Stimulated activated naive CD4-positive, alpha-beta T cell treated with Interleukin-2 at 50 U/mL for 16 hours (primary cell): ENCODE measurements at regions not wholly inside any gene's neighbourhood (a gene's known extent, or its start where the extent isn't known, plus 50 kb on each side); places are given as distances from the start of the nearest gene placed in this dataset.

ENCODE experiments used
- DNase-seq: peaks from one replicate; lab custom pipeline; 2025; lab: John Stamatoyannopoulos, UW

DNA sequence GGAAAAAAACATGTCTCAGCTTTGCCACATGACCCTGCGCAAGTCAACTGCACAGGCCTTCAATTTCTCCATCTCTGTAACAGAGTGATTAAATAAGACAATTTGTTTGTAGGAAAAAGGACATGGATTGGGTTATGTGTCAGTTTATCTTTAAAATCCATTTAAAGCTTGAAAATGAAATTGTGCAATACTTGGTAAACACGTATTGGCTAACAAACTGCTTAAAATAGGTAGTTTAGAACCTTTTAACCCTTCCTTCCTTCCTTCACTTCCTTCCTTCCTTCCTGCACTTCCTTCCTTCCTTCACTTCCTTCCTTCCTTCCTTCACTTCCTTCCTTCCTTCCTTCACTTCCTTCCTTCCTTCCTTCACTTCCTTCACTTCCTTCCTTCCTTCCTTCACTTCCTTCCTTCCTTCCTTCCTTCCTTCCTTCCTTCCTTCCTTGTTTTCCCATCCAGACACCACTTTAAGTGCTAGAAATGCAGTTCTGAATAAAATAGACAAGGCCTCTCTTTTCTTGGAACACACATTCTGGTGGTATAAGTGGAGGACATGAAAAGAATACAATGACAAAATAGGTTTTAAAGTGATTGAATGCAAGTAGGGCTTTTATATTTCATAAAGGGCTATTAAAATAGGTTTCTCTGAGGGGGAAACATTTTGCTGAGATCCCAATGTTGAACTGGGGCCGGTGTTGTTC is 130.2 kb upstream of the TP63 start:
- no peak for DNase-seq

DNA sequence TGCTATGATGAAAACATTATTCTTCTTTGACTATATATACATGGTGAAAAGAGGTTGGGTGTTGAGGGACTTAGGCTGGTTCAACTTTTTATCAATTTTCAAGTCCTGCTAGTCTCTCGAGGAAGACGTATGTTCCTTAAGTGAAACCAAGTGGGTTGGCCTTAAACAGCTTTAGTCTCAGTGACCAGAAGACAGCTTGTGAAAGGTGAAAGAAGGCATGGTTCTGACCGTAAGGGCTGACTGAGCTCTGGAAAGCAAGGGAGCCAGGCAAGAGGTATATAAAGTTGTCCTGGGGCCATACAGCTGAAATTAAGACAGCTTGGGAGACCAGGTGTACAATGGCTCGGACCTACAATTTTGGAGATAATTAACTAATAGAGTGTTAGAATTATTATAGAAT is 128.9 kb upstream of the TP63 start:
- DNase-seq = no peak

- no peak for DNase-seq
Measured at GRCh38 chr3:189502676-189503257, 128.4 kb upstream of the TP63 start.

- DNase-seq = no peak
Measured at GRCh38 chr3:189507856-189508255, 123.3 kb upstream of the TP63 start.

GRCh38 chr3:189508784-189509501 is 122.2 kb upstream of the TP63 start:
- DNase-seq = no peak

GRCh38 chr3:189512039-189512438 is 119.2 kb upstream of the TP63 start:
- DNase-seq = no peak

- no peak for DNase-seq
Measured at GRCh38 chr3:189512821-189513220, 118.4 kb upstream of the TP63 start.

- DNase-seq = no peak
Measured at GRCh38 chr3:189513281-189514117, 117.7 kb upstream of the TP63 start.

GRCh38 chr3:189516039-189516438 is 115.2 kb upstream of the TP63 start:
- DNase-seq = no peak

DNA sequence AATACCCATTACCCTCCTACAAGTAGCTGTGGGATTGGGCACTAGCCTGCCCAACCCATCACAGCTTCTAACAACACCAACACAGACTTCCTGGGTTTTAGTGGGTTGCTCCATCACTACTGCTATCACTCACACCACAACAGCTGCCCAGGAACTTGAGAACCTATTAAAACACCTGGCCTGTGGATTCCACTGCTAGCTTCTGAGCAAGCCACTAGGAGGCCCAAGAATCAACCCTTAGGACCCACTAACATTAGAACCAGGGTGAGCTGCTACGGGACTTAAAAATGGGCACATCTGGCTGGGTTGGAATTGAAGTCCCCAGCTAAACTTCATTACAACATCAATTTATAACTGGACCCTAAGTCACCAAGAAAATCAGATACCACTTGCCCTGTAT is 113.2 kb upstream of the TP63 start:
- no peak for DNase-seq

- no peak for DNase-seq
Measured at GRCh38 chr3:189519458-189519857, 111.7 kb upstream of the TP63 start.

DNA sequence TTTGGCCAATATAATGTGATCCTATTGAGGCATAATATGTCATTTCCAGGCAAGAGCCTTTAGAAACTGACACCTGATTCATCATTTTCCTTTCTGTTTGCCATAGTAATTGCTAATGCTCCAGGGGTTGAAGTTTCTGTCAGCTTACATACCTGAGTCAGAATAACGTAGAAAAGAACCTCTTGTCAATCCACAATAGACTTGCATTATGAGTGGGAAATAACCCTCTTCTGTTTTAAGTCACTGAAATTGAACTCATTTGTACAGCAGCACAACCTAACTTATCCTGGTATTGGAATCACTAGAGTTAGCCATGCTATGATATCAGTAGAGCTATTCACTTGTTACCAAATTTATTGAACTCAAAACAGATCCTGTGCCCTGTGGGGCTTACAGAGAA is 101.7 kb upstream of the TP63 start:
- DNase-seq = no peak

DNA sequence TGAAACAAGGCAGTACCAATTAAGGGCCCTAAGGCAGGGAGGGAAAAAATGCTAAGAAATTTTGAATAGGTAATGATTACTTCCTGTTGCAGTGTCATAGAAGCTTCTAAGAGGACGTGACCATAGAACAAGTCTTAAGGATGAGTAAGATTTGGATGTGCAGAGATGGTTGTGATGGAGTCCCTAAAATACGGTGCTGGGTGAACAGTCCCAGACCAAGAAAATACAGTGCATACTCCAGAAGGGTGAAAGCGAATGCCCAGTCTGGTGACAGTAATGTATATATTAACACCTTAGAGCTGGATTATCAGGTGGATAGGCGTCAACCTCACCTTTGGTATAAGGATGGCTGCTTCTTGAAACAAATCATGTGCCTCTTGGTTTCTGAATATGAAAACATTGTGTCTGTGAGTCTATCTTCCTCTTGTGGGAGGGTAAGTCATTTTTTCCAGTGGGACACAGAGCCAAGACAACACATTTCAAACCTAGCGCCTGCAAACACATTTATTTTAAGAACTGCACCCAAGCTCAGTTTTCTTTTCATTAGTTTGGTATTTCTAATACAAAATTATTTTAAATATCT is 101.2 kb upstream of the TP63 start:
- DNase-seq = no peak

- no peak for DNase-seq
Measured at GRCh38 chr3:189530822-189531221, 100.4 kb upstream of the TP63 start.

DNA sequence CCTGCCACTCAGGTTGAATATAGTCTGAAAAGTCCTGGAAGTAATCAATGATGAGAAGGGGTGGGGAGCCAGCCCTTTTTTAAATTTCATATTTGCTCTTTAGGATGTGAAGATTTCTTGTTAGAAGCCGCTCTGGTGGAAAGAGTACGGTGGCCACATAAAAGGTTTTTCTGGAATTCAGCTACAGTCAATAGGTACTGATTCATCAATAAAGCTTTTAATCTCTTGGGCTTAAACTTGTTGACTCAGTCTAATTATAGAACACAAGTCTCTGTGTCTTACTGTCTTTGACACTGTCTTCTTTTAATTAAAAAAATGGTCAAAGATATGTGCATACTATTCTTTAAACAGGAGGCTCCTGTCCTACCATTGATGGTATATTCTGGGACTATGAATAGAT is 99.9 kb upstream of the TP63 start:
- no peak for DNase-seq

GRCh38 chr3:189534531-189534930 is 96.7 kb upstream of the TP63 start:
- DNase-seq = no peak

GRCh38 chr3:189537135-189537534 is 94.1 kb upstream of the TP63 start:
- DNase-seq = no peak

DNA sequence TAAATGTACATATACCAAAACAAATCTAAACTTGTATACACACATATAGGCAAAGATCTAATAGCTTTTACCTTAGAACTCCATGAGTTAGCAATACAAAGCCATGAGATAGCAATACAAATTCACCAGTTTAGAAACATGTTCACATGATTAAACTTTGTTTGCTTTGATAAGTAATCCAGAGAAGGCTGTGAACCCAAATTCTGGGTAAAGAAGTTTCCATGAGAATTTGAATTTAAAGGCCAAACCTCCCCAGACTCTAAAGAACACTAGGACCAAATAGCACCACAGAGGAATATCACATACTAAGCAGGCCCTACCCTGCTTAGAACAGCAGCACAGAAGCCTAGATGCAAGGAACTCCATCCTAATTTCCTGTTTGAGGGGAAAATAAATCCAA is 83.7 kb upstream of the TP63 start:
- no peak for DNase-seq

DNA sequence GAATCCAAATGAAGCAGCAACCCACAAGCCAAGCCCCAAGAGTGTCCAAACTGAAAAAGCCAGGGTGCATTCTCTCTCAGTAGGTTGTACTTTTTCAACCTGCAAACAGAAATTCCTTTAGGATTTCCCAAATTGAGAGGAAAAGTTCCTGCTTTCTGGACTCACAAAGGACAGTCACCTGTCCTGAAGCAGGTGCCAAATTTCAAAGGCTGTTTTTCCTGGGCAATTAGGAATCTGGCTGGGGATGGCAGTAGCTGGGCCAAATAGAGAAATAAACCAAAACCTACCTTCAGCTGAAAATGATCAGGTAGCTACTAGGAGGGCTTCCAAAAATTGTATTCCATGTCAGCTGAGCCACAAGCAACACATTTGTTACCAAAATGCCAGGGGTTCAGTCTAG is 83.1 kb upstream of the TP63 start:
- no peak for DNase-seq

DNA sequence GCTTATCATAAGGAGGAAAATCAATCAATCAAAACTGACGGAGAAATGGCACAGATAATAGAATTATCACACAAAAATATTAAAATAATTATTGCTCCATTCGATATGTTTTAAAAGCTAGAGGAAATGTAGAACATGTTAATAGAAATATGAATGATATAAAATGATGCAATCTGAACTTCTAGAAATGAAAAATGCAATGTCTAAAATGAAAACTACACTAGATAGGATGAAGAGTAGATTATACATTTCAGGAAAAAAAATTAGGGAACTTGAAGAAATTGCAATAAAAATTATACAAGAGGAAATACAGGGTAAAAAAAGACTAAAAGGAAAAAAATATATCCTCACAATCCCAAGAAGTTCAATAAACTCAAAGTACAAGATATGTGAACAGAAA is 80.2 kb upstream of the TP63 start:
- no peak for DNase-seq

DNA sequence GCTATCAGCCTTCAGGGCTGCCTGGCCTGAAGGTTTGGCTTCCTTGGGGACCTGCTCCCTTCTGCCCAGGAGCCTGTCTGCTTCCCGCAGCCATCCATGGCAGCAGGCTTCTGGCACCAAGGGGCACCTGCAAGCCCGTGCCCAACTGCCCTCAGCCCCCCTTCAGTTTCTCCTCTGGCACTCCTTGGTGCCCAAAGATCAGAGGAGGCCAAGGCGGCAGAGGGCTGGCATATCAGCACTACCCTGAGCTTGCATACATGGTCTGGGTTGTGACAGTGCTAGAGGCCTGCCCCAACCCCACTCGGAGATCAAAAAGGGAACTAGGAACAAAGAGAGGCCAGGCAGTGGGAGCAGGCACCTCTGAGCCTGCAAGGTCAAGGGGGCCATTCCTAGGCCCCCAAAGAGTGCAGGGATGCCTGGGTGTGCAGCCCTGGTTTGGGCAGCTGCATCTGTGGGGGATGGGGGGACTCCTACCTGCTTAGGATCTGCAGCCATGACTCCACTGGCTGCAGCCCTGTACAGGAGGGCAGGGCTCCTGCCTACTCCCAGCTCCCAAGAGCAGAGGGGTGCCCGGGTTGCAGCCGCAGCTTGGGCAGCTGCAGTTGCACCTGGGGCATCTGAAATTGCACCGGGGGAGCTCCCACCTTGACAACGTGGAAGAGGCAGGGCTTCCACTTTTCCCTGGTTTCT is 76.2 kb upstream of the TP63 start:
- DNase-seq = no peak

DNA sequence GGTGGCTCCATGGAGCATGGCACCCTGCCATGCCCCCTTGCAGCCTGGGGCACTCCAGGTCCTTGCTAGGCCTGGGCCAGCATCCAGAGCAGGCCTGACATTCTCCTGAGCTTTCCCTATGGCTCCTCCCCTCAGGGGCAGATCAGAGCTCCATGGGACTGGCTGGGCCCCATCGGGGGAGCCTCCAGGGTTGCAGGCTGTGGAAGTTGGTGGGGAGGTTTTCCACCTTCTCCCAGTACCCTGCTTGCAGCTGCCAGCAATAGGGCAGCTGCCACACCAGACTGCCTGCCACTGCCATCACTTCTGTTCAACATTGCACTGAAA is 75.7 kb upstream of the TP63 start:
- DNase-seq = no peak
